ENCODE measurements at regions not wholly inside any gene's neighbourhood (a gene's known extent, or its start where the extent isn't known, plus 50 kb on each side); places are given as distances from the start of the nearest gene placed in this dataset.

- no peak for DNase-seq (ENCODE audit: low read depth in 1 of 2, low spot score in 2 of 2)
- Histone ChIP-seq H3K4ac (replicated peaks; ENCODE audit: insufficient read length, low read depth, low read length) (no peak overlapping the region), H2AK5ac (ENCODE audit: low read depth, low read length) (no peak overlapping the region), H3K27me3 (replicated peaks in 1 of 4; ENCODE audit: control insufficient read depth in 3 of 4, extremely low read depth in 1 of 4, insufficient read depth in 3 of 4, low read length in 3 of 4) (no peaks in the 10 kb centered on the region), H3K36me3 (ENCODE audit: control insufficient read depth in 2 of 4, insufficient read depth in 4 of 4, low read length in 3 of 4) (no peaks in the 10 kb centered on the region), H2BK12ac (ENCODE audit: low read depth, low read length) (no peak overlapping the region), H3K27ac (ENCODE audit: low read depth, low read length) (no peak overlapping the region), H4K8ac (ENCODE audit: extremely low read depth, insufficient read depth, low read length) (no peak overlapping the region), H3K14ac (ENCODE audit: insufficient read length) (no peak overlapping the region), H3K23me2 (ENCODE audit: low read depth, low read length) (no peaks in the 10 kb centered on the region), H3K56ac (replicated peaks; ENCODE audit: insufficient read length, low read depth, low read length) (no peak overlapping the region), H3K9me3 (ENCODE audit: insufficient read depth in 2 of 2, low read depth in 1 of 2, low read length in 1 of 2) (no peaks in the 10 kb centered on the region), H2BK120ac (replicated peaks; ENCODE audit: low read depth, low read length) (no peak overlapping the region), H2BK15ac (ENCODE audit: low read length) (no peak overlapping the region), H2AFZ (ENCODE audit: low read length) (no peak overlapping the region), H4K20me1 (replicated peaks in 1 of 2; ENCODE audit: control insufficient read depth in 1 of 2, insufficient read depth in 2 of 2, low read length in 2 of 2) (no peaks in the 10 kb centered on the region), H4K5ac (ENCODE audit: insufficient read length, low read depth, low read length) (no peak overlapping the region), H3K9ac (replicated peaks in 1 of 4; ENCODE audit: extremely low read depth in 1 of 4, low read depth in 3 of 4, low read length in 3 of 4) (no peak overlapping the region), H3K79me2 (ENCODE audit: control insufficient read depth in 1 of 2, insufficient read depth in 2 of 2, low read length in 2 of 2) (no peaks in the 10 kb centered on the region), H3K79me1 (ENCODE audit: low read depth, low read length) (no peaks in the 10 kb centered on the region), H2BK20ac (ENCODE audit: low read length) (no peak overlapping the region), H2BK5ac (ENCODE audit: low read depth, low read length) (no peak overlapping the region), H3K4me1 (replicated peaks in 1 of 4; ENCODE audit: control insufficient read depth in 3 of 4, insufficient read depth in 4 of 4, low read length in 3 of 4) (no peaks in the 10 kb centered on the region), H3K4me3 (ENCODE audit: extremely low read depth in 1 of 4, insufficient read depth in 2 of 4, low read depth in 3 of 4, low read length in 4 of 4) (no peak overlapping the region), H3K4me2 (ENCODE audit: insufficient read depth in 1 of 2, low read depth in 2 of 2, low read length in 2 of 2) (no peak overlapping the region), H4K91ac (replicated peaks; ENCODE audit: insufficient read length, low read length) (no peak overlapping the region), H3K18ac (ENCODE audit: extremely low read depth, low read length) (no peak overlapping the region), H3K23ac (ENCODE audit: insufficient read length) (no peak overlapping the region)
- 86% methylated on average over 1 of the region's 1 CpG; no CpG with 5 or more reads in 1 of the 2 experiments for WGBS, 2 experiments (ENCODE audit: extremely low coverage in 1 of 2, insufficient coverage in 1 of 2, insufficient read length in 1 of 2, insufficient replicate concordance in 2 of 2, low coverage in 1 of 2, low lambda C conversion rate in 2 of 2, missing lambda C conversion rate in 1 of 2)
- FAIRE-seq, result no peak
- ChIA-PET POLR2A (ENCODE audit: partially characterized antibody) (no interaction called here), CTCF (ENCODE audit: partially characterized antibody) (no interaction called here)
- TF ChIP-seq CHD1 (IDR thresholded peaks at IDR 0.05; ENCODE audit: low read depth, low read length) (no peak), TAF7 (optimal IDR thresholded peaks at IDR 0.05; ENCODE audit: borderline replicate concordance, low read depth, low read length) (no peak), BCL11A (IDR thresholded peaks at IDR 0.05; ENCODE audit: low read depth in 2 of 2, low read length in 2 of 2) (no peak), MAX (IDR thresholded peaks at IDR 0.05) (no peak), RNF2 (IDR thresholded peaks at IDR 0.05; ENCODE audit: borderline replicate concordance, low read depth, low read length, missing control alignments, poor library complexity, severe bottlenecking) (no peak), ATF3 (IDR thresholded peaks at IDR 0.05; ENCODE audit: insufficient read depth, low read depth, low read length) (no peak)
Measured at GRCh38 chr14:45362505-45362904, 109.5 kb upstream of the MIS18BP1 start.

Data from H1 (cell line).